ENCODE measurements at regions not wholly inside any gene's neighbourhood (a gene's known extent, or its start where the extent isn't known, plus 50 kb on each side); places are given as distances from the start of the nearest gene placed in this dataset.

DNA sequence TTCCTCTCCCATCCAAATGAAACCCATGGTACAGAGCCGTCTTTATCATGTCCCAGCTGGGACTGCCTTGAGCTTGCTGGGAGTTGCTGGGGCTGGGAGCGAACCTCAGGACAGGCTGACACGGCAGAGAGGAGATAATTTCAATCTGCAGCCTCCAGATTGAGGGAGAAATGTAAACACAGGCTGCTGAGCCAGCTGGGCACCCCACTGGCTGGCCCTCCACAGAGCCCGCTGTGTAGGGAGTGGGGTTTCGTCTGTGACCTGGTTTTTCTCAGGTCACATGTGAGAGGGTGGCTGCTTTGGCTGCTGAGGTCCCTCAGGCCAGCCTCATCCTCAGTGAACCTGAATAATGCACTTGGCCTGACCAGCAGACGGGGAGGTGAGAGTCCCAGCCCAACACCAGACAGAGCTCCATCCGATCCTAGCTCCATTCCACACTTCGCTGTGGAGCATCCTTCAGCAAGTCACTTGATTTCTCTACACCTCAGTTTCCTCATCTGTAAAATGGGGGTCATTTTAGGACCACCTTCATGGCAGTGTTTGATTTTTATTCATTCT is 121.6 kb upstream of the MRPS22 start:
- no peaks in the 10 kb centered on the region for H3K27me3 ChIP-seq (replicated peaks in 1 of 4; ENCODE audit: control extremely low read depth in 1 of 4, control insufficient read depth in 3 of 4, insufficient read depth in 4 of 4, low read length in 3 of 4)
- H3K9me3 ChIP-seq (ENCODE audit: control extremely low read depth in 1 of 3, control insufficient read depth in 2 of 3, insufficient read depth in 1 of 3, low read length in 2 of 3) = no peaks in the 10 kb centered on the region
- H3K4me3 ChIP-seq (ENCODE audit: control extremely low read depth in 1 of 5, extremely low read depth in 1 of 5, insufficient read depth in 1 of 5, low read depth in 2 of 5, low read length in 4 of 5) = no peak overlapping the region
- H3K36me3 ChIP-seq (replicated peaks in 1 of 2; ENCODE audit: control extremely low read depth in 1 of 2, control insufficient read depth in 1 of 2, extremely low read depth in 1 of 2, insufficient read depth in 2 of 2, low read length in 1 of 2) = no peaks in the 10 kb centered on the region
- no peaks in the 10 kb centered on the region for H3K79me2 ChIP-seq (ENCODE audit: control insufficient read depth, insufficient read depth, low read length)
- no peak overlapping the region for H3K4me2 ChIP-seq (replicated peaks; ENCODE audit: low read depth, low read length, poor library complexity, severe bottlenecking)
- intact Hi-C loops (cut with micrococcal nuclease) = no loop called here
- no peaks in the 10 kb centered on the region for H3K27me3 Mint-ChIP-seq
- ATAC-seq (ENCODE audit: low read depth) (no peak), DNase-seq (no peak)
- no peaks in the 10 kb centered on the region for H3K4me1 ChIP-seq (ENCODE audit: control insufficient read depth in 2 of 2, insufficient read depth in 2 of 2, low read length in 2 of 2)
- H3K27ac Mint-ChIP-seq = no peak overlapping the region
- ChIA-PET POLR2A (no interaction called here), CTCF (no interaction called here)
- no peak overlapping the region for H3K9ac ChIP-seq (ENCODE audit: low read length)
- H3K9me3 Mint-ChIP-seq (ENCODE audit: insufficient read depth) = no peaks in the 10 kb centered on the region
- no peak overlapping the region for H3K27ac ChIP-seq (ENCODE audit: low read length in 2 of 2)
- no peaks in the 10 kb centered on the region for H4K20me1 ChIP-seq (ENCODE audit: control insufficient read depth, insufficient read depth, low read length, poor library complexity, severe bottlenecking)
- no peak overlapping the region for H3K4me3 Mint-ChIP-seq
- H3K4me1 Mint-ChIP-seq = no peaks in the 10 kb centered on the region
- WGBS (ENCODE audit: insufficient coverage) = 77% methylated on average over 7 of the region's 8 CpGs
- TF ChIP-seq CTCF (IDR thresholded peaks at IDR 0.05) (no peak), EZH2 (IDR thresholded peaks at IDR 0.05; ENCODE audit: borderline replicate concordance, insufficient read depth, low read depth, low read length, poor library complexity, severe bottlenecking) (no peak)
- H2AFZ ChIP-seq (ENCODE audit: insufficient read depth, low read depth, low read length, poor library complexity, severe bottlenecking) = no peak overlapping the region

- ChIA-PET POLR2A (no interaction called here), CTCF (no interaction called here)
- Histone ChIP-seq H4K20me1 (ENCODE audit: control insufficient read depth, insufficient read depth, low read length, poor library complexity, severe bottlenecking) (no peaks in the 10 kb centered on the region), H3K9me3 (ENCODE audit: control extremely low read depth in 1 of 3, control insufficient read depth in 2 of 3, insufficient read depth in 1 of 3, low read length in 2 of 3) (no peaks in the 10 kb centered on the region), H3K36me3 (replicated peaks in 1 of 2; ENCODE audit: control extremely low read depth in 1 of 2, control insufficient read depth in 1 of 2, extremely low read depth in 1 of 2, insufficient read depth in 2 of 2, low read length in 1 of 2) (no peaks in the 10 kb centered on the region), H3K27me3 (replicated peaks in 1 of 4; ENCODE audit: control extremely low read depth in 1 of 4, control insufficient read depth in 3 of 4, insufficient read depth in 4 of 4, low read length in 3 of 4) (no peaks in the 10 kb centered on the region), H3K9ac (ENCODE audit: low read length) (no peak overlapping the region), H3K4me1 (ENCODE audit: control insufficient read depth in 2 of 2, insufficient read depth in 2 of 2, low read length in 2 of 2) (no peaks in the 10 kb centered on the region), H3K4me2 (replicated peaks; ENCODE audit: low read depth, low read length, poor library complexity, severe bottlenecking) (no peak overlapping the region), H3K4me3 (ENCODE audit: control extremely low read depth in 1 of 5, extremely low read depth in 1 of 5, insufficient read depth in 1 of 5, low read depth in 2 of 5, low read length in 4 of 5) (no peak overlapping the region), H3K27ac (ENCODE audit: low read length in 2 of 2) (no peak overlapping the region), H3K79me2 (ENCODE audit: control insufficient read depth, insufficient read depth, low read length) (no peaks in the 10 kb centered on the region), H2AFZ (ENCODE audit: insufficient read depth, low read depth, low read length, poor library complexity, severe bottlenecking) (no peak overlapping the region)
- TF ChIP-seq CTCF (IDR thresholded peaks at IDR 0.05) = no peak
- TF ChIP-seq EZH2 (IDR thresholded peaks at IDR 0.05; ENCODE audit: borderline replicate concordance, insufficient read depth, low read depth, low read length, poor library complexity, severe bottlenecking) = no peak
- no peaks in the 10 kb centered on the region for H3K4me1 Mint-ChIP-seq
- H3K9me3 Mint-ChIP-seq (ENCODE audit: insufficient read depth) = no peaks in the 10 kb centered on the region
- no peak for ATAC-seq (ENCODE audit: low read depth)
- no peak for DNase-seq
- H3K27me3 Mint-ChIP-seq = no peaks in the 10 kb centered on the region
- 77% methylated on average over 4 of the region's 4 CpGs for WGBS (ENCODE audit: insufficient coverage)
- H3K27ac Mint-ChIP-seq = no peak overlapping the region
- intact Hi-C loops (cut with micrococcal nuclease) = no loop called here
- H3K4me3 Mint-ChIP-seq = no peak overlapping the region
These were observed 118.3 kb upstream of the MRPS22 start for GRCh38 chr3:139225548-139225947.

Data from B cell (primary cell).